ENCODE measurements at regions not wholly inside any gene's neighbourhood (a gene's known extent, or its start where the extent isn't known, plus 50 kb on each side); places are given as distances from the start of the nearest gene placed in this dataset.
"Not testable (repeated sequence)": the region's sequence is repeated elsewhere in the genome, so short reads cannot be mapped to it uniquely, and the experiment has no call there.

- Mint-ChIP-seq H3K36me3 (ENCODE audit: low read depth) (no peaks in the 10 kb centered on the region), H3K4me1 (no peaks in the 10 kb centered on the region), H3K27me3 (no peaks in the 10 kb centered on the region), H3K9me3 (peaks cover 3% of the 10 kb centered on the region), H3K4me3 (no peak overlapping the region), H3K27ac (no peak overlapping the region)
- ChIA-PET POLR2A (no interaction called here), CTCF (no interaction called here)
- DNase-seq: no peak
Measured at GRCh38 chrX:114038358-114038757, 545.5 kb upstream of the HTR2C start.

GRCh38 chrX:114037515-114037914 lies 546.4 kb upstream of the HTR2C start:
- no peak overlapping the region for H3K4me3 Mint-ChIP-seq
- H3K9me3 Mint-ChIP-seq: peaks cover 3% of the 10 kb centered on the region
- H3K27me3 Mint-ChIP-seq: no peaks in the 10 kb centered on the region
- no peak overlapping the region for H3K27ac Mint-ChIP-seq
- H3K4me1 Mint-ChIP-seq: no peaks in the 10 kb centered on the region
- POLR2A ChIA-PET: no interaction called here
- no peaks in the 10 kb centered on the region for H3K36me3 Mint-ChIP-seq (ENCODE audit: low read depth)
- CTCF ChIA-PET: no interaction called here
- DNase-seq: no peak

DNA sequence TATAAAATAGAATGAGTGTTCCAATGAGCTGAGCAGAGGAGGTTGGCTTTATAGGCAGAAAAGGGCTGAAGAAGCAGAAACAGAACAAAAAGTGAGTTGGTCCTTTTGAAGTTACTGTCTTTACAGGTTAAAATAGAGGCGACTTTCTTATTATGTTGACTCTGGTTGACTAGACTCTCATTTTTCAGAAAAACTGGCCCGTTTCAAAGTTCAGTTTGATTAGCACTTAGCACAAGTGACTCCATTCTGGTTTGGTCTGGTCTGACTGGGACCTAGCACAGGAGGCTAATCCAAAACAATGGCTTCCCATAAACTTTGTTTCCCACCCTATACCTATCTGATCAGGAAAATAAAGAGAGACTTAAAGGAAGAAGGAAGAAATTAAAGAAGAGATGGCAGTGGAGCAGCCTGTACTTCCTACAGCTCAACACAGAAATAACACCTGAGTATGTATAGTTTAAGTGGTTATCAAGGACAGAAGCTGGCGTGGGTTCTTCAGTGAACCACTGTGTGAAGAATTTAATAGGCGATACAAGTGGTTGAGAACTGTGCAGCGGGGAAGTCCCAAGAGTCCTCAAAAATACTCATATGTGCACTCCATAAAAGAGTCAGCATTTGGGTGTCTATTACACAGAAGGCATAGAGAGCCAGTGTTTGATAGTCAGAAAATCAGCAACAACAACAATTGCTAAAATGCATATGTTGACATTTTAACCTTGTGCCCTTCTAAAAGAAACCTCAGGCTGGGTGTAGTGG lies 554.8 kb upstream of the HTR2C start:
- no peak for DNase-seq
- Mint-ChIP-seq H3K27ac (no peak overlapping the region), H3K27me3 (no peaks in the 10 kb centered on the region), H3K4me3 (no peak overlapping the region), H3K36me3 (ENCODE audit: low read depth) (no peaks in the 10 kb centered on the region), H3K9me3 (no peaks in the 10 kb centered on the region), H3K4me1 (no peaks in the 10 kb centered on the region)
- ChIA-PET POLR2A (no interaction called here), CTCF (no interaction called here)

DNA sequence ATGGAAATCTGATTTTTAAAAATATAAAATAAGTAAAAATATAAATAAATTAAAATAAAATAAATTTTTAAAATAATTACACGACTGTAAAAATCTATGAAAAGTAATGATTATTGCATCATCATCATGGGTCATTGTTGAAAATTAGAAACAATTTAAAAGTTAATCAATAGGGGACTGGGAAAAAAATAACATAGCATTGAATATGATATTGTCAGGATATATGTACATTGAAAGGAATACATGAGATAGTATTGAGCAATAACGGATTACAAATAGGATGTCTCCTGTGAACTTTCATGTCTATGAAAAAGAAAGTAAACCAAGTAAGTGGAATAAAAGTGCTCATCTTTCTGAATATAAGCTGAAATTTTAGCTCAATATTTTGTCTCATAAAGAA lies 566.8 kb upstream of the HTR2C start:
- Mint-ChIP-seq H3K9me3 (no peaks in the 10 kb centered on the region), H3K27me3 (no peaks in the 10 kb centered on the region), H3K4me1 (no peaks in the 10 kb centered on the region), H3K27ac (no peak overlapping the region), H3K36me3 (ENCODE audit: low read depth) (no peaks in the 10 kb centered on the region), H3K4me3 (no peak overlapping the region)
- ChIA-PET POLR2A (no interaction called here), CTCF (no interaction called here)
- no peak for DNase-seq

- no peaks in the 10 kb centered on the region for H3K27me3 Mint-ChIP-seq
- no peak overlapping the region for H3K4me3 Mint-ChIP-seq
- ChIA-PET CTCF (no interaction called here), POLR2A (no interaction called here)
- no peak for DNase-seq
- H3K4me1 Mint-ChIP-seq: no peaks in the 10 kb centered on the region
- no peaks in the 10 kb centered on the region for H3K36me3 Mint-ChIP-seq (ENCODE audit: low read depth)
- no peaks in the 10 kb centered on the region for H3K9me3 Mint-ChIP-seq
- no peak overlapping the region for H3K27ac Mint-ChIP-seq
Measured at GRCh38 chrX:114015966-114016365, 567.9 kb upstream of the HTR2C start.

- no peak overlapping the region for H3K4me3 Mint-ChIP-seq
- ChIA-PET POLR2A (no interaction called here), CTCF (no interaction called here)
- DNase-seq: no peak
- no peak overlapping the region for H3K27ac Mint-ChIP-seq
- no peaks in the 10 kb centered on the region for H3K27me3 Mint-ChIP-seq
- no peaks in the 10 kb centered on the region for H3K4me1 Mint-ChIP-seq
- H3K9me3 Mint-ChIP-seq: no peaks in the 10 kb centered on the region
- no peaks in the 10 kb centered on the region for H3K36me3 Mint-ChIP-seq (ENCODE audit: low read depth)
Measured at GRCh38 chrX:114006664-114007063, 577.2 kb upstream of the HTR2C start.

- Mint-ChIP-seq H3K4me3 (no peak overlapping the region), H3K27me3 (no peaks in the 10 kb centered on the region), H3K27ac (no peak overlapping the region), H3K36me3 (ENCODE audit: low read depth) (no peaks in the 10 kb centered on the region), H3K4me1 (no peaks in the 10 kb centered on the region), H3K9me3 (no peaks in the 10 kb centered on the region)
- ChIA-PET CTCF (no interaction called here), POLR2A (no interaction called here)
- DNase-seq: no peak
Measured at GRCh38 chrX:113996781-113997180, 587.1 kb upstream of the HTR2C start.

DNA sequence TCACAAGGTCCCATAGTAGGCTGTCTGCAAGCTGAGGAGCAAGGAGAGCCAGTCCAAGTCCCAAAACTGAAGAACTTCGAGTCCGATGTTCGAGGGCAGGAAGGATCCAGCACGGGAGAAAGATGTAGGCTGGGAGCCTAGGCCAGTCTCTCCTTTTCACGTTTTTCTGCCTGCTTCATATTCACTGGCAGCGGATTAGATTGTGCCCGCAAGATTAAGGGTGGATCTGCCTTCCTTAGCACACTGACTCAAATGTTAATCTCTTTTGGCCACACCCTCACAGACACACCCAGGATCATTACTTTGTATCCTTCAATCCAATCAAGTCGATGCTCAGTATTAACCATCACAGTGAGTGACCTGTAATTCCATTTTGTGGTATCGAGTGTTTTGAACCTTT lies 592.2 kb upstream of the HTR2C start:
- CTCF ChIA-PET; H3K4me1 Mint-ChIP-seq; H3K9me3 Mint-ChIP-seq; H3K27ac Mint-ChIP-seq; DNase-seq; H3K36me3 Mint-ChIP-seq (ENCODE audit: low read depth); H3K4me3 Mint-ChIP-seq; POLR2A ChIA-PET; H3K27me3 Mint-ChIP-seq: not testable (repeated sequence)

DNA sequence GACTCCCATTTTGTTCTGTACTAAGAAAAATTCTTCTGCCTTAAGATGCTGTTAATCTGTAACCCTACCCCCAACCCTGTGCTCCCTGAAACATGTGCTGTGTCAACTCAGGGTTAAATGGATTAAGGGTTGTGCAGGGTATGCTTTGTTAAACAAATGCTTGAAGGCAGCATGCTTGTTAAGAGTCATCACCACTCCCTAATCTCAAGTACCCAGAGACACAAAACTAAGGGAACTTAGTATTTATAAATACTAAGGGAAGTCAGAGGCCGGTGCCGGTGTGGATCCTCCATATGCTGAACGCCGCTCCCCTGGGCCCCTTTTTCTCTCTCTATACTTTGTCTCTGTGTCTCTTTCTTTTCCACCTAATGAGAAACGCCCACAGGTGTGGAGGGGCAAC lies 593.2 kb upstream of the HTR2C start:
- POLR2A ChIA-PET; H3K27me3 Mint-ChIP-seq; DNase-seq; H3K4me1 Mint-ChIP-seq; H3K36me3 Mint-ChIP-seq (ENCODE audit: low read depth); H3K27ac Mint-ChIP-seq; CTCF ChIA-PET; H3K9me3 Mint-ChIP-seq; H3K4me3 Mint-ChIP-seq: not testable (repeated sequence)

DNA sequence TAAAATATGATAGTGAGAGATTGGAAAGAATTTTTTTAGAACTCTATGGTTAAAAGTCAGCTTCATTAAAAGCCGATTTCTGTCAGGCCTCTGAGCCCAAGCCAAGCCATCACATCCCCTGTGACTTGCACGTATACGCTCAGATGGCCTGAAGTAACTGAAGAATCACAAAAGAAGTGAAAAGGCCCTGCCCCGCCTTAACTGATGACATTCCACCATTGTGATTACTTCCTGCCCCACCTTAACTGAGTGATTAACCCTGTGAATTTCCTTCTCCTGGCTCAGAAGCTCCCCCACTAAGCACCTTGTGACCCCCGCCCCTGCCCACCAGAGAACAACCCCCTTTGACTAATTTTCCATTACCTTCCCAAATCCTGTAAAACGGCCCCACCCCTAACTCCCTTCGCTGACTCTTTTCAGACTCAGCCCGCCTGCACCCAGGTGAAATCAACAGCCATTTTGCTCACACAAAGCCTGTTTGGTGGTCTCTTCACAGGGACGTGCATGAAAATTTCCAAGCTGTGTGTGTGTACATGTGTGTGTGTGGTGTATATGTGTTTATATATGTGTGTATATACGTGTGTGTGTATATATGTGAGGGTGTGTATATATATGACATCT lies 595.5 kb upstream of the HTR2C start:
- H3K4me3 Mint-ChIP-seq; H3K9me3 Mint-ChIP-seq; H3K27ac Mint-ChIP-seq; H3K27me3 Mint-ChIP-seq; DNase-seq; H3K4me1 Mint-ChIP-seq; H3K36me3 Mint-ChIP-seq (ENCODE audit: low read depth); CTCF ChIA-PET; POLR2A ChIA-PET: not testable (repeated sequence)

DNA sequence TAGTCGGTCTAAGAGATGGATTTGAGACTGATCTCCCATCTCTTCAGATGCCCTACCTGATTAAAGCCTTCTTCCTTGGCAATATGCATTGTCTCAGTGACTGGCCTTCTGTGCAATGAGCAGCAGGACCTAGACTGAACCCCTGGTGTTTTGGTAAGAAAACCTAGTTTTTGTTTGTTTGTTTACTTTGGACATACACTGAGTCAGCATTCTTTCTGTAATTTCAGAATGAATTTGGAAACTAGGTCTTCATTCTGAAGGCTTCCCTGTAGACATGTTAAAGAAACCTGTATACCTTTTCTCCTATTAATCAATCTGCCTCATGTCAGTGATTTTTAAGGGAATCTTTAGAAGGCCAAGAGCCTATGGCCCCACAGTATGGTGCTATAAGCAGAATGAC lies 597.5 kb upstream of the HTR2C start:
- Mint-ChIP-seq H3K27ac (no peak overlapping the region), H3K4me1 (no peaks in the 10 kb centered on the region), H3K9me3 (no peaks in the 10 kb centered on the region), H3K27me3 (no peaks in the 10 kb centered on the region), H3K36me3 (ENCODE audit: low read depth) (no peaks in the 10 kb centered on the region), H3K4me3 (no peak overlapping the region)
- ChIA-PET CTCF (no interaction called here), POLR2A (no interaction called here)
- no peak for DNase-seq

GRCh38 chrX:113982766-113983165 lies 601.1 kb upstream of the HTR2C start:
- no peaks in the 10 kb centered on the region for H3K36me3 Mint-ChIP-seq (ENCODE audit: low read depth)
- H3K9me3 Mint-ChIP-seq: no peaks in the 10 kb centered on the region
- H3K27ac Mint-ChIP-seq: no peak overlapping the region
- H3K27me3 Mint-ChIP-seq: no peaks in the 10 kb centered on the region
- ChIA-PET CTCF (no interaction called here), POLR2A (no interaction called here)
- no peak for DNase-seq
- H3K4me1 Mint-ChIP-seq: no peaks in the 10 kb centered on the region
- no peak overlapping the region for H3K4me3 Mint-ChIP-seq

DNA sequence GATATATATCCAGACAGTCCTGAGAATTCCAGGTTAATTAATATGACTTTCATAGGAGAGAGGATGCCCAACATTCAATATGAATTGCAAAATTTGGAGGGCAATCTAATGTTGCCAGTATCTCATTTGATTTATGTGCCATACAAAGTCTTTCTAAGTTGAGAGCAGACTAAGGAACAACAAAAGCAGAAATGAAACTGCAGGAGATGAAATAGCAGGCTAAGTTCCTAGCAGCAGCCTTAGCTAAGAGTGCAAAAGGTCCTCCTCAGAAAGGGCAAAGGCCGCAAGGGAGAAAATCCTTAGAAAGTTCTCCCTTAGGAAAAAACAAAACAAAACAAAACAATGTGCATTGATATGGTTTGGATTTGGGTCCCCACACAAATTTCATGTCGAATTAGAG lies 602.9 kb upstream of the HTR2C start:
- POLR2A ChIA-PET: no interaction called here
- Mint-ChIP-seq H3K4me3 (no peak overlapping the region), H3K27me3 (no peaks in the 10 kb centered on the region), H3K4me1 (no peaks in the 10 kb centered on the region), H3K27ac (no peak overlapping the region), H3K36me3 (ENCODE audit: low read depth) (no peaks in the 10 kb centered on the region), H3K9me3 (no peaks in the 10 kb centered on the region)
- CTCF ChIA-PET: no interaction called here
- no peak for DNase-seq

DNA sequence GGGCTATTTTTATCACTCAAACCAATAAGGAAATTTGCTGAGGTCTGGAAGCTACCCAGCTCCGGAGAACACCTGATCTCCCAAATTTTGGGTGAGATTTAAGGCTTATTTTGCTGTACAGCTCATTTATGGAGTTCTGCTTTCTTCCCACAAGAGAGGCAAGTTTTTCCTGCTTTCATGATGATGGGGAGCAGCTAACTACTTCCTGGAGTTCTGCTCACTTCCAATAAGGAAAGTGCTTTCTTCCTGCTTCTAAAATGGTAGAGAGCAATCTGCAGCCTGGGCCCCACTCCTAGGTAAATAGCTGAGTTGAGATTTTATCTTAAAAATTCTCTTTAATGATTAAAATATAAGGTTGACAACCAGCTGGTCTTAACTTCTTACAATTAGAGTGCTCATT lies 606.0 kb upstream of the HTR2C start:
- no peaks in the 10 kb centered on the region for H3K4me1 Mint-ChIP-seq
- H3K27me3 Mint-ChIP-seq: no peaks in the 10 kb centered on the region
- CTCF ChIA-PET: no interaction called here
- H3K27ac Mint-ChIP-seq: no peak overlapping the region
- H3K9me3 Mint-ChIP-seq: no peaks in the 10 kb centered on the region
- no peak for DNase-seq
- POLR2A ChIA-PET: no interaction called here
- H3K4me3 Mint-ChIP-seq: no peak overlapping the region
- H3K36me3 Mint-ChIP-seq (ENCODE audit: low read depth): no peaks in the 10 kb centered on the region
